HG02623 (cell line): ENCODE measurements at regions not wholly inside any gene's neighbourhood (a gene's known extent, or its start where the extent isn't known, plus 50 kb on each side); places are given as distances from the start of the nearest gene placed in this dataset.

ENCODE experiments used
- ATAC-seq: cut with Tn5 transposase; IDR thresholded peaks from one replicate; pipeline ENCODE4 v1.9.1; 2021; ENCODE audit warnings: moderate library complexity; ENCODE audit not compliant: unreplicated experiment

DNA sequence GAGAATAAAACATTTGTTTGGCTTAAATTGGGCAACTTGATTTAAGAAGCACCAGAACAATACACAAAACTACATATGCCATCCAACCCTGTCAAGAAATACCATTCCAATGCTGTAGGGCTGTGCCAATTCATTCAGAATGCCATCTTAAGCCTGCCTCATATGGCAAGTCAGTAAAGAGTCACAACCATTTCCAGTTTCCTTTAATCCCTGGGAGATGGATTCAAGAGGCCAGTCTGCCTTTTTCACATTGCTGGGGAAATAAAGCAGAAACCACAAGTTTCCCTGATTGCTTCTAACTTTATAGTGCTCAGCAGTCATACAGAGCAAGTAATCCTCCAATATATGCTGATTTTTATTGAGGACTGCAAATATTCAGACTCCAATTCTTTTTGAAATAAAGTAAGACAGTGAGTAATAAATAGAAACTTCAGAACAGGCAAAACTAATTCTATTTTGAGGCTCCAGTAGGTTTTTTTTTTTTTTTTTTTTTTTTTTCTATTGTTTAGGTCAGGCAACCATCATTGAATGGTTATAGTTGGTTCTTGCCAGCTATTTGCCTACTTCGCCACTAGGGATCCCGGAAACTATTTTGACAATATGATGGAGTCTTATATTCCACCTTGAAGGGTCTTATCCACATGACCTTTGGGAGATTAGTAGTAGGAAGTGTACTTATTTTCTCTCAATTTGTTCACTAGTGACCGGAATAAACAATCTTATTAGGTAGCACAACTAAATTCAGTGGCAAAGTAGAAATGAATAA lies 400.9 kb upstream of the MEF2C start:
- ATAC-seq = no peak

DNA sequence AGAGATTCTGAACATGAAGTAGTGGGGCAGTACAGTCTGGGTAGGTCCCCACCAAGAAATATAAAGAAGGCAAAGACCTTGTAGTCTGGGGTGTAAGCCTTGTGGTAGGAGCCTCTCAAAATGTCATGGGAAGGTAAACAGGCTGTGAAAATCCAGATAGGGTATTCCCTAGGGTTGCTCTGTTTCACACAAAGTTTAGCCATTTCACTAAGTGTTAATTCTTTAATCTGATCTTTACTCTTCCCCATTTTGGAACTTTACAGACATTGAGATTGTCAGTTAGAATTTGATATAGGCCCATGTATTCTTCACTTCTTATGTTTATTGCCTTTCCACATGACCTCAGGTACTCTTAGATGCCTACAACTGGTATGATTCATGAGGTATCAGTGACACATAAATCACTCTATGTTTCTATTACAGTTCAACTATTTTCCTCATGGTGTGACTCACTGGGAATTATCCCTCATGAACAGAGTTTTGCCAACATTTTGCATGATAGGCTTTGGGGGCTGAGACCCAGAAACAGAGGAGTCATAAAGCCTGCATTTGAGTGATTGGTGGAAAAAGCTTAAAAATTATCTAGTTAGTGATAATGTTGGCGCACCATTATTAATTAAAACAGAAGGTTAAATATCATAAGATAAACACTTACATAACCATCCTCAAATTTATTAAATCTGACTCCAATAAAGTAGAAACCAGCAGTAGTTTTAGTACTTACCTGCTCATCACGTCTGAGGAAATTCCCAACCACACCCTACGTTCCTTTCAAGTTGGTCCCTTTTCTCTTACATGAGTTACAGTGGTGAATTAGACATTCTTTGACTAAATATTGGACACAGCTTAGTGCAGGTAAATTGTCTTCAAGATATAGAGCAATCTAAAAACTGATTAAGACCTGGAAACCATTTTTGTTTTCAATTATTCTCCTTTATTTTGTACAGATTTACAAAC lies 399.8 kb upstream of the MEF2C start:
- peak; percentile 32 for ATAC-seq

DNA sequence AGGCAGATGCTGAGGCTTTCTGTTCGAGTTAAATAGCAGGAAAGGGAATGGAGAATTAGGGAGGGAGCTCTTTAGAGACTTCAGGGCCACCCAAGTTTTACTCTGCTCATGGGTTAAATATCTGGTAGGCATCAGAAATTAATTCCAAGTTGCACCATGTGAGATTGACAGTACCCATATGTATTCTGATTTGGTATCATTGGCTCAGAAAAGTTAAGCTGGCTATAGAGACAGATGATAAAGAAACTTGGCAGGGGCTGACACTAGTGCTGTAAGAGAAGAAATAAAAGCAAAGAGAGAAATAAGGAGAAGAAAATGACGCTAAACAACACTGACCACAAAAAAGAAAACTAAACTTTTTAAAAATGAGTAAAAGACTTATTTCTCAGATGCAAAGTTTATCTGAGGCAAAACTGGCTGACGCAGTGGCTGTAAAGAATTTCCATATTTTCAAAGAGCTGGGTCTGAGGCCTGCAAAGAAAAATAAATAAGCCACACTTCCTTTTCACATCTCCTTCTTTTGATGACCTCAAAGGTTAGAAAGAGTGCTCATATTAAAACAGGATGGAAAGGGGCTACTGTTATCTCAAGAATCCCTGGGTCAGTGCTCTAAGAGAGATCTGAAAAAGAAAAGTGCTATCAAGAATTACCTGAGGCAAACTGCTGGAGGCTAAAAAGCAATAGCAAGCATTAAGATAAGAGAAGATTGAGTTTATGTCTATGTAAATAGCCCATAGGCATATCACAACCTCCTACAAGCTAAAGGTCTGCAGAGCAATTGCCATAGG lies 399.0 kb upstream of the MEF2C start:
- no peak for ATAC-seq

DNA sequence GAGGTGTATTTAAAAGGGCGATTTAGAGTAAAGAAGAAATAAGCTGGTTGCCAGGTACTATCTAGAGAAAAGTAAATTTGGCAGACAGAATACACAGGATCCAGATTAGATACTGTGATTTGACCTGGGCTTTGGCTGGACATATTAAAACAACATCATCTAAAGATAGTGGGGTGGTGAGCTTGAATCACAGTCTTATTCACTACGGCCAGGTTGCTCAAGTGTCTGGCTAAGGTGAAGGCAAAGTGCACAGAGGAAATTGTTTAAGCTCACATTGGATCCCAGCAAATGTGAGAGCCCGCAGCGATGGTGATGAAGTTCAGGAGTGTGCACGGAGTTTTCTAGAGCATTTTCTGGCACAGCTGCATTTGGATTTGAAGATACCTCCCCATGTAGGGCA lies 398.2 kb upstream of the MEF2C start:
- ATAC-seq = no peak

DNA sequence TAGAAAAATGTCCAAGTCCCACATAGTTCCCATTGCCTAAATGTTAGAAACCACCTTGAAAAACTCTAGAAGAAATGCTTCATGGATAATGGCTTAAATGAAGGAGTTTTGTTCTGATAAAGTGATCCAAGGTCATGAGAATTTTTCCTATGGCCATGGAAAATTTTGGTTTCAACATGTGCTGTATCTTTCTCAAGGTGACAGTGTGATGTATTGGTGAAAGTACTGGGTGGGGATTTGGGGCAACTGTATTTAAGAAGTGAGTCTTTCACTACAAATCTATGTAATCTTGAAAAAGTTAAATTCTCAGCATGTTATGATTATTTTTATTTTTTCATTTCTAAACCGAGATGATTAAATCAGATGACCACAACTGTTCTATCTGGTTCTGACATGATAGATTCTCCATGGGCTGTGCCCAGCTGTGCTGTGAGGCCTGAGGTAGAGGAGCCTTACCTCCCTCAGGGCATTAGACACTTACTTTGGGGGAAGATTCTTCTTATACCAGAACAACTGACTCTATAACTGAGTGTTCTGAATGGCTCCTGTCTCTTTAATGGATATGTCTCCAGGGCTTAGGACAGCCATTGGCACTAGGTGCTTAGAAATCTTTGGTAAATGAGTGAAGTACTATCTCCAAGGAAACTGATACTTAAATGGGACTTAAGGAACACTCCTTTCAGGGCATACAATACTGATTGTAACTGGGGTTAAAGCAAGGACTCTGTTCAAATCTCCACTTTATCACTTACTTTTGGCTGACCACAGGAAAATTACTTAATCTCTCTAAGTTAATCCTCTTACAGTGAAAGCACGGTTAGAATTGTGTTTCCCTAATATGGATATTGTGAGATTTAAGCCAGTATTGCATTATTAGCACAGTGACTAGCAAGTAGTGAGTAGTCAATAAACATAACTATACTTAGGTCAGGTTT lies 397.4 kb upstream of the MEF2C start:
- no peak for ATAC-seq

DNA sequence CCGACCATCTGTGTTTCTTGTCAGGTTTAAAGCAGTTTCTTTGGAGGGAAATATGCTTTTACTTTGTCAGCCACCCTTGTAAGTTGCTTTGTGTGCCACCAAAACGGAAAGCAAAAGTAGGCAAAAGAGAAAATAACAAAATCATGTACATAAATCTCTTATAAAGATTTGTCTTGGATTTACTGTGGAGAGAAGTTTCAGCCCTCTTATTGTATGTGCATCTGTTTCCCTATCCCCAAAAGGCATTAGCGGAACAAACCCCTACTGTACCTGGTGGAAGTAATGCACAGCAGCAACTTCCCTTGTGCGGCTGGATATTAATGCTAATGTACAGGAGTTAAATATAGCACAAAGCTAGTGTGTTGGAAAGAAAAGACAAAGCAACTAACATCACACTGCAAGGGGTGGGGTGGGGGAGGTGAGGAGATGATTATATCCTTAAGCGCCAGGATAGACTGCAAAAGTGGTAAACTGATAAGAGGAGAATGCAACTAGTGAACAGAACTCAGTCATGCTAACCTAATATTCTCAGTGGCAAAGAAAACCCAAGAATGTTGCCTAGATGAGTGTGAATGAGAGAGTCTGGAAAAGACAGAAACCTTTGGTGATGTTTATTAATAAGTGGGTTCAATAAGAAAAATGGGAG lies 396.5 kb upstream of the MEF2C start:
- ATAC-seq = no peak

DNA sequence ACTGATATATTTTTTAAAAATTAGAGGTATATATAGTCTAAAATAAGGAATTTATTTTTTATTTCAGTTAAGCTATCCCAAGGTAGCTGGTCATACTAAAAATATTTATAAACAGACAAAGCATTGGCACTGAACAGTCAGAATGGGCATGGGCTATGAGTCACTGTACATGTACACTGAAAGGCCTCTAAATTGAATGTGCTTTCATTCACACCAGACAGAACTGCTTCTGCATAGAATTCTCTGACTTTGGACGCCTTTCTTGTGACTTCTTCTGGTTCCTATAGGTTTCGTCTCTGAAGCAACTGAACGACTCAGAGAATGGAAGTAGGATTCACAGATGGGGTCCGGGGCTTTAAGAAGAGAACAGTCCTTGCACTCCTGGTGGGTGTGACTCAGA lies 394.8 kb upstream of the MEF2C start:
- no peak for ATAC-seq

DNA sequence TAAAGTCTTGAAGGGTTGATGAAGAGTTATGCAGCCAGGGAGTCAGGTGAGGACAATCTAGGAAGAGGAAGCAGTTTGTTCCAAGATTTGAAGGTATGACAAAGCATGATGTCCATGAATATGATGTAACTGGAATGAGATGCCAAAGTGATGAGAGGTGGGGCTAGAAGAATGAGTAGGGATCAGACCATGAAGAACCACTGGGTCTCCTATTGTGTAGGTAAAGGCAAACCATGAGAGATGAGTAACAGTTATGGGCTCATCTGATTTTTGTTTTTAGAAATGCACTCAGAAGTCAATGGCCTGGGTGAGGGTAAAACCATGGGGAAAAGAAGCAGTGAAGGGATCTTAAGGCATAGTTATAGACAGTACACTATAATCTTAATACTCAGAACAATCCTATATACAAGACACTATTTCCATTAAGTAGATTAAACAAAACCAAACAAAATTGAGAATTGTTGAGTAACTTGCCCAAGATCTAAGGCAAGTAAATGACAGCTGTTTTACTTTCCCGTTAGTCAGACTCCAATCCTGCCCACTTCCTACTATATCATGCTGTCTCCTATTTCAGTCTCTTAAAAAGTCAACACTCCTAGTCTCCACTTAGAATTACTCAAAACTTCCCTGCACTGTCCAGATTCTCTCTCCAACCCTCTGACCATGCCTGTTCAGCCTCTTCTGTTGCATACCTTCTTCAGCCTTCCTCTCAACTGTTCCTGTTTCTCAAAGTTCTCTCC lies 393.8 kb upstream of the MEF2C start:
- no peak for ATAC-seq

DNA sequence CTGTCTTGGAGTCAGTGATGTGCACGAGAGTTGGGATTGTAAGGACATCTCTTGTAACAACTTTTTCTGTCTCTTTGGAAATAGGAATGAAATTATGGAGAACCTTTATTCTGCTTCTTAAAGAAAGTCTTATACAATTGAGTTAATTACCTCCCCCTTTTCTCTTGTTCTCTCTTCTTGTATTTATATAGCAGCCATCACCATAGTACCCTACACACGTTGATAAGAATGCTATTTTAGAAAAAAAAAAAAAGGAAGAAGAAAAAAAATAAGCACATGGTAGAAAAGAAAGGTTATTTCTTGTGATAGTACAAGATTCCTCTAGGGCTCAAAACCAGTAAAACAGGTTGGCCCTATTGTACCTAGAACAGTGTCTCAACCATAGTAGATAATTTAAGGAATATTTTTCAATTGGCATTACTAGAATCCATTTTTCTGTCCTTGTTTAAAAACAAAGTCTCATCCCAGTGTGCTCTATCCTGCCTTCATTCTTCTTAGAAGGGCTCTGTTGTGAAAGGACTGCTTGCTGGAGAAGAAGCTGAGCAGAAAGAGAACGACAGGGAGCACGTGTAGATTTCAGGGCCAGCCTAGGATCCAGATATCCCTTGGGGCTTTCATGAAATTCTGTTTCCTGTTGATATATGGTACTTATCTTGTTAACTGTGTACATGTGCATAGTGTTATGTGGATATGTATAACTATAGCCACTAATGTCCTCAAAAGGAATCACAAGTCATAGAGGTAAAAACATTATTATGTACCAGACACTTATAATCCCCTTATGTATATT lies 392.3 kb upstream of the MEF2C start:
- ATAC-seq = no peak

DNA sequence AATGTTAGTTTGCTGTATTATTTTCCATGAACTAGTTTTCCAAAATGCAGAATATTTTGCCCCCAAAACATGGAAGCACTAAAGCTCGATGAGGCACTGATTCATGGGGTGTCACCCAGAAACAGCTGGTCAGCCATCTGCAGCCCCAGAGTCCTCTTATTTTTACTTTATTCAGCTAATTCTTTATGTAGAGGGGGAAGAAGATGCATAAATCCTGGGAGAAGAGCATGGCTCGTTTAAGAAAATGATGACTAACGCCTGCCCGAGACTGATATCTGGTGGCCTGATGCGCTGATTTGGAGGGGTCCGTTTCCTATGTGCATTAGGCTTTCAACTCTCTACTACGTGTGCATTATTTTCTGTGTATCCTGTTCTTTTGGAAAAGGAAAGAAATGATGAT lies 390.3 kb upstream of the MEF2C start:
- ATAC-seq = no peak

DNA sequence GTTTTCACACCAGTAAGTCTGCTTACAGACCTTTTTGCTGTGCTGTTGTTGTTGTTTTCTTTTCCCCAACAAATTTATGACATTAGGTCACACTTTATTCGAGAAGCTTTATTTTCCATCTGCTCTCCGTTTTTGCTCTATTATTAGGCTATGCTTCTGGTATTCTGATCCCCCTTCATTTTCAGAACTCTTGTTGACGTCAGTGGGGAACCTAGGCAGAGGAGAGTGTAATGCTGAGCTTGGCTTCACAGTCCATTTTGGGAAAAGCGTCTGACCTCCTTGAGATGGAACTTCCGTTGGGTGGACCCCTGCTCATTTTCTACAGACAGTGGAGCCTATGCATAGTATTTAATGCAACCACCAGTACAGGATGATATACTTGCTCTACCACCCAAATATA lies 387.9 kb upstream of the MEF2C start:
- ATAC-seq = peak; percentile 2

DNA sequence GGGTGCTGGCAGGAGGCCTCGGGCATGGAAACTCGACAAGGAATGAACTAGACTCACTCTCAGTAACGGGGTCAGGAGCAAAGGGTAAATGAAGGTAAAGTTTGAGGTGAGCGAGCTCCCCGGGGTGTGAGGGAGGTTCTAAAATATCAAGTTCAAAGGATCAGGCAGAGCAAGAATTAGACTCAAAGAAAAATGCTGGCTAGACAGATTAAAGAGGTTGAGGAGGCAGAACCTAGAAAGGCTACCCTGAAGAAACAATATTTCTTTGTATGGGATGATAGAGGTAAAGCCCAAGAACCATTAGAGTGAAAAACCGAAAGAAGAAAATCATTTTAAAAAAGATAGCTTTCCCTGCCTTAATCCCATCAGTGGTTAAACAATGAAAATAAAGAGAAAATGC lies 386.7 kb upstream of the MEF2C start:
- no peak for ATAC-seq

DNA sequence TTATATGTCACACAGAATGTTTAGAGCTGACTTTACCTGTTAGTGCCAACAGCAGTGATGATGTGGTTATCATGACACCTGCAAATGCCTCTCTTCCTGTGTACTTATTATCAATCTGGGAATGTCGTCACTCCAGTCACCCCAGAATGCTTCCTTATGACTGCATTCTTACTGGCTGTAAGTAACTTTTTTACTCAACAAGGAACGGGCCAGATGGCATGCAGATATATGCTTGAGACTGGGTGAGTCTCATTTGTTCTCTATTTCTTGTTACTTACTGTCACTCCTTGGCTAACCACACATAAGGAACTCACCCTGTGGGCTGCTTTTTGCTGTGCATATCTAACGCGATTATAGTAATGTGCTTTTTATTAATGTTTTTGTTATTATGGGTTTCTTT lies 385.5 kb upstream of the MEF2C start:
- no peak for ATAC-seq

DNA sequence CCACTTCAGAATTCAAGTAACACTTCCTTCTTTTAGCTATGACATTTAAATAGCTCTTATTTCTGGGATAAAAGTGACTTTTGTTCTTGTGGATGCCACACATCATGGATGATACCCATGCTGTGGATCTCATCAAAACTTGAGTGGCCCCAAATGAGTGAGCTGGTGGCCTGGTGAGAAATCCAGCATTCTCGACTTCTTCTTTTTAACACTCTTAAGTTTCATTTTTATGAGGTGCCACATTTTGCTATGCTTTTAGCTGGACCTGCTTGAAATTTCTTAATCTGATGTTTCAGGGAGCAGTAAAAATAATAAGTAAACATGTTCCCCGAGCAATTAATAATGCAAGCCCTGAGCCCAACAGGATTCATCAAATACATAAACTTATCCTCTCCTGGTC lies 384.8 kb upstream of the MEF2C start:
- ATAC-seq = no peak

DNA sequence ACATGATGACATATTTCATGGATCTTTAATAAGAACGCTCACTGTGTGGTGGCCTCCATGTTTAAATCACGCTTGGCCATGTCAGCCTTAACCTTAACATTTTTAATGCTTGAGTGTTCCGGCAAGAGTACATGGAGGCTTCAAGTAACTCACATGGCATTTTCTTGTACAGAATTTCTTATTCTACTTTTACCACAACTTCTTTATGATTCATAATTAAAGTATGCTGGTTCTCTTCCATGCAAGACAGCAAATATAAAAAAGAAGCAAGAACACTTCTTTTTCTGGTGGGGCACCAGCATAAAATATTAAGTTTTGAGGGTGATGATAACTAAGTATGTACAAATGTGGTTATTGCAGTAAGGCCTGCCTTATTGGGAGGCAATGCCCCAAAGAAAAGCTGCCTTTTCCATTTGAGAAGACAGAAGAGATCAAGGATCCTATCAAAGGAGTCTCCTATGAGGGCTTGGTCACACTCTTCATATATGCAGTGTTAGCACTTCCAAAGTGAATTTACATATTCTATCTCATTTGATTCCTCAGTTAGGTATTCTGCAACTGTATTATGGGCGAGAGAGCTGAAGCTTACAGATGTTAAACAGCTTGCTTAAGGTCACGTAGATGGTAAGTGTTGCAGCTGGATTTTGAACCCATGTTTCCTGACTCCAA lies 382.7 kb upstream of the MEF2C start:
- ATAC-seq = no peak

DNA sequence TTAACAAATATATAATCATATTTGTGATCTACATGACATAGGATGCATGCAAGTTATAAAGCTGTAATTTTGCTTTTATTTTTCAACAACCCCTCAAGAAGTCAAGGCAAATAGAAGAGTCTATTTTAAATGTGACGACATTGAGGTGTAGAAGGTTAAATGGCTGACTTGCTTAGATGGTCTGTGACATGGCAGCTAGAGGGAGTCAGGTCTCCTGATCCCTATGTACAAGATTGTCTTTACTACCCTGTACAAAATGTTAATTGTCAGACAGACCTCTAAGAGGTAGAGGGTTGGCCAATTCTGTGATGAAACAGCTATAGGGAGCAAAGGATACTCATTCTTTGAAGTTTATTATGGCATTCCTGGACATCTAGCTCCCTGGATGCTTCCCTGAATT lies 380.9 kb upstream of the MEF2C start:
- ATAC-seq = no peak

DNA sequence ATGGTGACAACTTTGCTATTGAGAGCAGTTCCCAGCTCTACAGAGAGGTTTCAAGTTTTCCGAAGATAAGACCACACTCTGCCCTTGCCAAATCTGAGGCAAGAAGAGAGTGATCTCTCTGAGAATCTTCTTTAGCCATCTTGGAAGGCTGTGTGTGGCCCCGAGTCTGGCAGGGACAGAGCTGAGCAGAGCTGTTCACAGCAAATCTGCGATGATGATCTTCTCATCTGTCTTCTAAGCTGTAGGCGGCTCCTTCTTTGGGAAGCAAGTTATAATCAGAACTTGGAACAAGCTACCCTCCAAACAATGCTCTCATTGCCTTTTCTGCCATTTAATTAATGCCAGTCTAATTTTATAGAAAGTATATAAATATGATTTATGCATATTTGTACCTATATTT lies 379.0 kb upstream of the MEF2C start:
- no peak for ATAC-seq

DNA sequence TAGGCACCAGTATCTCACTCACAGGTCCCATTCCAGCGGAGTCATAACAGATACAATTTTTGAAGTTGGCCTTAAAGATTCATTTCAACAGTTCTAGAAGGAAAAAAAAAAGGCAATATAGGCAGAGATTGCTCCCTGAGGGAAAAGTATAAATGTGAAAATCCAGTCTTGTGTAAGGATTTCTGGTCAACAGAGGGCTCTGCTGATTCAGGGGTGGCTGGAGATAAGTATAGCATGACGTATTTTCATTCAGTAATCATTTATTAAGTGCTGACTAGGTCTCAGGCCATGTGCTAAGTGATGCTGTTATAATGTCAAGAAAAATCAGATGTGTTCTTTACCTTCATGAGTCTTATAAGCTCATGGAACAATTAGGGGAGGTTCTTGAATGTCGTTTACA lies 377.3 kb upstream of the MEF2C start:
- no peak for ATAC-seq
